ENCODE measurements at regions not wholly inside any gene's neighbourhood (a gene's known extent, or its start where the extent isn't known, plus 50 kb on each side); places are given as distances from the start of the nearest gene placed in this dataset.

GRCh38 chr4:162456106-162456505 lies 292.3 kb upstream of the FSTL5 start:
- Histone ChIP-seq H3K9ac (ENCODE audit: control insufficient read depth, insufficient read depth, low read length) (no peak overlapping the region), H3K79me2 (ENCODE audit: control insufficient read depth, insufficient read depth, low read length) (no peaks in the 10 kb centered on the region), H2AFZ (ENCODE audit: control insufficient read depth, low read depth, low read length) (no peak overlapping the region), H3K4me1 (ENCODE audit: control insufficient read depth, insufficient read depth, low read length) (no peaks in the 10 kb centered on the region), H3K27ac (ENCODE audit: control insufficient read depth, insufficient read depth) (no peak overlapping the region), H3K9me3 (replicated peaks; ENCODE audit: control insufficient read depth, insufficient read depth, low read length) (no peaks in the 10 kb centered on the region), H3K36me3 (ENCODE audit: control insufficient read depth in 2 of 2, insufficient read depth in 2 of 2, low read length in 1 of 2) (no peaks in the 10 kb centered on the region), H3K27me3 (replicated peaks in 1 of 2; ENCODE audit: control insufficient read depth in 2 of 2, insufficient read depth in 2 of 2, low read length in 1 of 2) (no peaks in the 10 kb centered on the region), H4K20me1 (ENCODE audit: control insufficient read depth, insufficient read depth) (no peaks in the 10 kb centered on the region), H3K4me3 (no peak overlapping the region), H3K4me2 (ENCODE audit: control insufficient read depth, insufficient read depth) (no peak overlapping the region)
- 5% methylated on average over 3 of the region's 3 CpGs for WGBS (ENCODE audit: insufficient coverage, insufficient replicate concordance, low lambda C conversion rate, missing lambda C conversion rate)
- intact Hi-C loops (cut with micrococcal nuclease; ENCODE audit: unreplicated experiment) (no loop called here), in situ Hi-C loops (cut with MboI) (no loop called here)
- ChIA-PET SMC1A (ENCODE audit: uncharacterized antibody, unreplicated experiment) (no interaction called here), POLR2A (no interaction called here), CTCF (no interaction called here), RAD21 (ENCODE audit: unreplicated experiment) (no interaction called here)
- BruUV-seq (replicated peaks): no TSS peak
- ATAC-seq (no peak), FAIRE-seq (no peak), DNase-seq (ENCODE audit: low read depth, low spot score) (no peak)
- TF ChIP-seq STAT3 (IDR thresholded peaks at IDR 0.05; ENCODE audit: low read depth, low read length) (no peak), NR2C2 (IDR thresholded peaks at IDR 0.05; ENCODE audit: borderline replicate concordance, control insufficient read depth, insufficient read length, low read depth) (no peak), HDGF (IDR thresholded peaks at IDR 0.05) (no peak), HDAC6 (IDR thresholded peaks at IDR 0.05; ENCODE audit: unreplicated experiment) (no peak), MLLT1 (IDR thresholded peaks at IDR 0.05) (no peak), ZBTB4 (CRISPR knock-in tag; IDR thresholded peaks at IDR 0.05) (no peak), ZNF384 (IDR thresholded peaks at IDR 0.05; ENCODE audit: borderline replicate concordance, low read depth, low read length) (no peak), HCFC1 (IDR thresholded peaks at IDR 0.05; ENCODE audit: low read length) (no peak), ZNF217 (IDR thresholded peaks at IDR 0.05) (no peak), POLR2AphosphoS2 (IDR thresholded peaks at IDR 0.05; ENCODE audit: low read depth, low read length) (no peak), SIX5 (IDR thresholded peaks at IDR 0.05; ENCODE audit: low read depth, low read length, severe bottlenecking) (no peak), GATAD2B (conservative IDR thresholded peaks at IDR 0.05; ENCODE audit: low read depth) (no peak), WRNIP1 (IDR thresholded peaks at IDR 0.05; ENCODE audit: borderline replicate concordance, low read depth, low read length) (no peak), CTCF (IDR thresholded peaks at IDR 0.05 in 2 of 3, conservative IDR thresholded peaks at IDR 0.05 in 1 of 3; ENCODE audit: control insufficient read depth in 2 of 3, extremely low read depth in 1 of 3, insufficient read depth in 1 of 3, low read depth in 3 of 3, low read length in 3 of 3) (no peak), TARDBP (IDR thresholded peaks at IDR 0.05; ENCODE audit: borderline replicate concordance) (no peak), PRDM15 (CRISPR knock-in tag; IDR thresholded peaks at IDR 0.05) (no peak)

Data from GM12878 (cell line).